Endothelial cell (in vitro differentiated cells): ENCODE measurements at regions not wholly inside any gene's neighbourhood (a gene's known extent, or its start where the extent isn't known, plus 50 kb on each side); places are given as distances from the start of the nearest gene placed in this dataset.

Experiments
- DNase-seq: peaks from one replicate; pipeline ENCODE4 v3.0.0; 2021; ENCODE audit warnings: low spot score
- H3K27ac Mint-ChIP-seq: one replicate; pipeline ENCODE4 v1.8.0; 2021; ENCODE audit warnings: mixed read lengths, inconsistent platforms; ENCODE audit not compliant: unreplicated experiment
- H3K27me3 Mint-ChIP-seq: one replicate; pipeline ENCODE4 v1.8.0; 2021; ENCODE audit warnings: mild to moderate bottlenecking, moderate library complexity, mixed read lengths, inconsistent platforms; ENCODE audit not compliant: unreplicated experiment
- H3K36me3 Mint-ChIP-seq: one replicate; pipeline ENCODE4 v1.8.0; 2021; ENCODE audit warnings: mild to moderate bottlenecking, low read depth, mixed read lengths, inconsistent platforms; ENCODE audit not compliant: unreplicated experiment
- H3K4me1 Mint-ChIP-seq: one replicate; pipeline ENCODE4 v1.8.0; 2021; ENCODE audit warnings: mild to moderate bottlenecking, mixed read lengths, inconsistent platforms; ENCODE audit not compliant: unreplicated experiment
- H3K4me3 Mint-ChIP-seq: one replicate; pipeline ENCODE4 v1.8.0; 2021; ENCODE audit warnings: mild to moderate bottlenecking, mixed read lengths, inconsistent platforms; ENCODE audit not compliant: unreplicated experiment
- H3K9me3 Mint-ChIP-seq: one replicate; pipeline ENCODE4 v1.8.0; 2021; ENCODE audit warnings: mixed read lengths, inconsistent platforms; ENCODE audit not compliant: unreplicated experiment
- CTCF ChIP-seq: fragments of 200-600 bp; sonication (generic); IDR thresholded peaks from one replicate; pipeline ENCODE4 v1.5.0; 2021; ENCODE audit warnings: antibody characterized with exemption; ENCODE audit not compliant: unreplicated experiment

GRCh38 chr13:39890537-39890936 lies 235.1 kb downstream of the COG6 start:
- TF ChIP-seq CTCF: no peak
- H3K9me3 Mint-ChIP-seq: no peaks in the 10 kb centered on the region
- peaks cover 25% of the 10 kb centered on the region for H3K4me1 Mint-ChIP-seq
- no peaks in the 10 kb centered on the region for H3K36me3 Mint-ChIP-seq
- no peaks in the 10 kb centered on the region for H3K27me3 Mint-ChIP-seq
- H3K4me3 Mint-ChIP-seq: no peak overlapping the region
- no peak overlapping the region for H3K27ac Mint-ChIP-seq
- no peak for DNase-seq

- H3K36me3 Mint-ChIP-seq: peaks cover 4% of the 10 kb centered on the region
- no peak overlapping the region for H3K27ac Mint-ChIP-seq
- H3K4me1 Mint-ChIP-seq: peaks cover 32% of the 10 kb centered on the region
- DNase-seq: no peak
- no peak for TF ChIP-seq CTCF
- no peak overlapping the region for H3K4me3 Mint-ChIP-seq
- H3K9me3 Mint-ChIP-seq: no peaks in the 10 kb centered on the region
- H3K27me3 Mint-ChIP-seq: peaks cover 1% of the 10 kb centered on the region
Measured at GRCh38 chr13:39892721-39893685, 237.5 kb downstream of the COG6 start.

- peaks cover 32% of the 10 kb centered on the region for H3K4me1 Mint-ChIP-seq
- no peak overlapping the region for H3K4me3 Mint-ChIP-seq
- no peaks in the 10 kb centered on the region for H3K9me3 Mint-ChIP-seq
- peaks cover 4% of the 10 kb centered on the region for H3K36me3 Mint-ChIP-seq
- peak overlapping the region; percentile 16 for H3K27ac Mint-ChIP-seq
- no peak for TF ChIP-seq CTCF
- H3K27me3 Mint-ChIP-seq: peaks cover 2% of the 10 kb centered on the region
- DNase-seq: no peak
Measured at GRCh38 chr13:39893808-39894207, 238.3 kb downstream of the COG6 start.

GRCh38 chr13:39894586-39894985 lies 239.1 kb downstream of the COG6 start:
- Mint-ChIP-seq H3K4me3 (no peak overlapping the region), H3K27me3 (peaks cover 2% of the 10 kb centered on the region), H3K36me3 (peaks cover 4% of the 10 kb centered on the region), H3K27ac (no peak overlapping the region), H3K4me1 (peaks cover 32% of the 10 kb centered on the region), H3K9me3 (no peaks in the 10 kb centered on the region)
- no peak for DNase-seq
- TF ChIP-seq CTCF: no peak

GRCh38 chr13:39895254-39895653 lies 239.8 kb downstream of the COG6 start:
- Mint-ChIP-seq H3K9me3 (no peaks in the 10 kb centered on the region), H3K4me1 (peaks cover 34% of the 10 kb centered on the region), H3K4me3 (no peak overlapping the region), H3K27ac (no peak overlapping the region), H3K36me3 (peaks cover 4% of the 10 kb centered on the region), H3K27me3 (peaks cover 2% of the 10 kb centered on the region)
- no peak for TF ChIP-seq CTCF
- DNase-seq: peak; percentile 14
